Stimulated activated CD8-positive, alpha-beta memory T cell treated with anti-CD3 and anti-CD28 coated beads, Interleukin-7, amount 100 ng/mL, for 1 hour (primary cell): ENCODE measurements at regions not wholly inside any gene's neighbourhood (a gene's known extent, or its start where the extent isn't known, plus 50 kb on each side); places are given as distances from the start of the nearest gene placed in this dataset.
"Not testable (repeated sequence)": the region's sequence is repeated elsewhere in the genome, so short reads cannot be mapped to it uniquely, and the experiment has no call there.

Experiments
- DNase-seq, 2 donors: peaks; one replicate each; pipeline ENCODE4 v3.0.0-alpha.2; 2020; ENCODE audit warnings: low read depth in 2 of 2

DNA sequence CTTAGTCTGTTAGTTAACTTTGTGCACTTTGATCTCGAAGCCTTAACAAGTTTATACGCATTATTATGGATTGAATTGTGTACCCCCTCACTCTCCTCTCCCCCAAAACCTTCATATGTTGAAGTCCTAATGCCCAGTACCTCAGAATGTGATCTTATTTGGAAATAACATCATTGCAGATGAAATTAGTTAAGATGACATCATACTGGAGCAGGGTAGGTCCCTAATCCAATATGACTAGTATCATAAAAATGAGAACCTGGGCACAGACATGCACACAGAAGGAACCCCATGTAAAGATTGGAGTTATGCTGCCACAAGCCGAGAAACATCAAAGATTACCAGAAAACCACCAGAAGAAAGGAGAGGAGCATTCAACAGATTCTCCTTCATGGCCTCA lies 85.8 kb upstream of the TSC22D1 start:
- no peak for DNase-seq

DNA sequence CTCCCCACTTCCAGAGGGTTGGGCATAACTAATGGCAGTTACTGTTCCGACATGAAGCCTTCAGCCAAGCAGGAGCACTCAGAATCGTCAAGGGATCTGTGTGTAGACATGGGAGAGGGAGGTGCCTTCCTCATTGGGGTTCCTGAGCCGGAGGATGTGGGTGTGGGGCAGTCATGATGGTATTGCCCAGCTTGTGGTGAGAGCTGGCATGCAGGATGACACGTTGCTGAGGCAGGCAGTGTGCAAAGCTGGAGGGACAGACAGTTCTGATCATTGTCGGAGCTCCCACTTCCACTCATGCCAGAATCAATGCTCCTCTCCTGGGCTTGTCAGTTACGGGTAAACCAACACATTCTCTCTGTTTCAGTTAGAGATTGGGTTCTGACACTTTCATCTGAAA lies 83.9 kb upstream of the TSC22D1 start:
- DNase-seq: no peak

DNA sequence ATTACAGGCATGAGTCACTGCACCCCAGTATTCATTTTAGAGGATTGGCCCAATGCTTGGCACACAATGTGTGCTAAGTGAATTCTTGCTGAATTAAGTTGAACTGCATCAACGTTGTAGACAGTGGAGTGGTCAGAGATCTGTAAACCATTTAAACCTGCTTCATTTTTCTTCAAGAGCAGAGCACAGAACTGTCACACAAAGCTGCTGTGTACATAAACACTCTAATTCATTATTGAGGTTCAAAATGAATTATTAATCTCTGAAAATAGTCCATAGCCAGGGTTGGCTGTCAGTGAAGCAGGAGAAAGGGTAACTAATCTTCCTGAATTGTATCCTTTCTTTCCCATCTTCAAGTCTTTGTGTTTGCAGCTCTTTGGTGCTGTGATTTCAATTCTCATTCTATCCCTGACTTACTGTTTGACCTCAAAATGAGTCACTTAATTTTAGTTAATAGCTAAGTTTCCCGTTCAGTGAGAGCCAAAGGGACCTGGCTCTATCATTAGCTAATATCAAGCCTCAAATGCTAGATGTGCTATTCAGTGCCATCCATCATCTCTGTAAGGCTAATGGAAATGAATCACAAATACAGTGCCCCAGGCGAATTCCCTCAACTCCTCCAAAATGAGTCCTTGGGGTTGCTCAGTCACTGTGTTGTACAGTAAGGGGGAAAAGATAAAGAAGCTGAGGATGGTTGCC lies 77.0 kb upstream of the TSC22D1 start:
- DNase-seq: no peak

DNA sequence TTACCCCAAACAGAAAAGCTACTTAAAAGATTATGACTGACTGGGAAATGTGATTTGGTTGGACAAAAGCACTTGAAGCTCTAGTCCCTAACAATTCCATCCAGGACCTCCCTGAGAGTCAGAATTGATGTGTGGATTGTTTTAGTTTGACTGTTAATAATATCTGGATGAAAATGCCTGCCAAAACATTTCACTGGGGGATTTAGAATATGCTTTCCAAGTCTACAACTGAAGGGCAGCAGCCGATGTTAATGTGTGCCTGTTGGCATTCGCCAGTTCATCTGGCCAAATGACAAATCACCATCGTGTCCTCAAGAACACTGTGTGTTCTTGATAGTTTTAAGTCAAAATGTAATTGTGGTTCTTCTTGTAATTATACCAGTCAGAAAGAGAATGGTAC lies 76.0 kb upstream of the TSC22D1 start:
- DNase-seq: no peak

DNA sequence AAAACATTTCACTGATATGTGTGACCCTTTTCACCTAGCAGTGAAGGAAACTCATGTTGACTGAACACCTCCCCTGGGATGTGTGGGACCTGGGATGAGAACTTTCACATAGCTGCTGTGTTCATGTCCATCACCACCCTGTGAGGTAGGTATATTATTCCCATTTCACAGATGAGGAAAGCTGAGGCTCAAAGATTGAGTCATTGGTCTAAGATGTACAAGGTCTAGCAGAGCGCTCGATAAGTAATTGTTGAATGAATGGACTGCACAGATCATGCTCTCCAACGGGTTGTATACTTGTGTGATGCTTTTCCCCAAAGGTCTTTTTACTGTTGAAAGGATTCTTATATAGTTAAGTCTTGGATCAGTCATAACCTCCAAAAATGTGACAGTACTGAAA lies 75.6 kb upstream of the TSC22D1 start:
- DNase-seq: no peak

DNA sequence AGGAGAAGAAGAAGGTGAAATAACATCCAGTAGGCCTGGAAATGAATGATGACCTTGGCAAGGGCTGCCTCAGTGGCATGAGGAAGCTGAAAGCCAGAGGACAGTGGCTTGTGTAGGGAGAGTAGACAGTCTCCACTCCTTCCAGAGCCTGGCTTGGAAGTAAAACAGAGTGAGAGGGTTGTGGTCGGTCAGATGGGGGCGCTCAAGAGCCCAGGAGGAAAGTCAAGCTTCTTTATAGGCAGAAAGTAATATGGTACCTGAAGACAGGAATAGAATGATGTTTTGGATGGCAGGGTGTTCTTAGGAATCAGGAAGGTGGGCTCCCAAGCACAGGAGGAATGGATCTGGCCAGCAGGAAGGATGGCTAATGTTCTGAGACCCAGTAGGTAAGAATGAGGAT lies 75.1 kb upstream of the TSC22D1 start:
- no peak for DNase-seq

DNA sequence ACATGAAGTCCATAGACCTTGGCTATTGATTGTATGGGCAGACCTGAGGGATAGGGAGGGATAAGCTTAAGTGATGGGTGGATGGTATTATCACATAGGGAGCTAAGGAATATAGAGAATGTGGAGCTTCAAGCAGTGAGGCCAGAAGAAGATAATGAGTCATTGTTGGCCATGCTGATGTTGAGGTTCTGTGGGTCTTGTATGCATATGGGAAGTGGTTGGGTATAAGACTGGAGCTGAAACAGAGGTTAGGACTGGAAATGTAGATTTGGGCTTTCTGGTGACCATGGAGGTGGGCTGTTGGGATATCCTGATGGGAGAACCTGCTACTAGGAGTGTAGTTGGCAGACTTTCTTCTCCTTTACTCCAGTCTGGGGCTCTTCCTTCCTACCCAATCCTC lies 73.7 kb upstream of the TSC22D1 start:
- DNase-seq: no peak

DNA sequence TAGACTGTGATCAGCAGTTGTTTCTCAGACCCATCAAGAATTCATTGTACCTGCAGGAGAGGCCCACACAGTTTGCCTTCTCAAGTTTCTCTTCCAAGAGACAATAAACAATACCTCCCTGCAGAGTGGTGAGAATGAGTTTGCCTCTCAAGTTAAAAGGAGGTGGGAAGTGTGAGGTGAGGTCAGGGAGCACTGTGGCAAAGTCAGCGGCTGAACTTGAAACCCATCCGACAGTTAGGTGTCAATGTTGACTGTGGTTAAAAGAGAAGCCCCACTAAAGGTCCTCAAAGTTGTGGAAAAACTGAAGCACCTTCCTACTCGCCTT lies 72.9 kb upstream of the TSC22D1 start:
- no peak for DNase-seq

DNA sequence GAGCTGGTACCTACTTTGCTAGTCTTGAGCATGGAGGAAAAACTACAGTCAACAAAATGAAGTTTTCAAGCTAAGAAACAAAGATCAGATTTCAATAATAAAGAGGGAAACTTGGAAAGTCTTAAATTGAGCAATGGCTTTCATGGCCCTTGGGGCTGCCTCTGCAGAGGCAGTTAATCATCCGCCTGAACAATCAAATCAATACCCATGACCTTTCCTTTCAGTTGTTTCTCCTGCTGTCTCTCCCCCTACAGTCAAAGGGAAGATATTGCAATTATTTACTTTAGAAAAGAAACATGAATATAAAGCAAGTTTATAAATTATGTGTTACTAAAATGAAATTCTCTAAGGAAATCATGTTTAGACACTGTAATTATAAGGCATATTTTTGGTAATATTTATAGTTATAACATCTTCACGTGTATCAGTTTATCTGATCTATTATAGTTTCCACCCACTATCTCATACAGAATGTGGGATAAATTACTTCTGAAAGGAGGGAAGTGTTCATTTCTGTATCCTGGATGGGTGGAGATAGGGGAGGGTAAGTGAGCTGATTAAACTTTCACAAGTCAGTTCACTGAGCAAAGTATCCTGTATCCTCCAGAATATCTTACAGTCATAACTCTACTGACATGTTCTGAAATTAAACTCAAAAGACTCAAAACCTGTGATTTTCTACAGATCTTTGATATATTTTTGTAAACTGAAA lies 72.4 kb upstream of the TSC22D1 start:
- no peak for DNase-seq

DNA sequence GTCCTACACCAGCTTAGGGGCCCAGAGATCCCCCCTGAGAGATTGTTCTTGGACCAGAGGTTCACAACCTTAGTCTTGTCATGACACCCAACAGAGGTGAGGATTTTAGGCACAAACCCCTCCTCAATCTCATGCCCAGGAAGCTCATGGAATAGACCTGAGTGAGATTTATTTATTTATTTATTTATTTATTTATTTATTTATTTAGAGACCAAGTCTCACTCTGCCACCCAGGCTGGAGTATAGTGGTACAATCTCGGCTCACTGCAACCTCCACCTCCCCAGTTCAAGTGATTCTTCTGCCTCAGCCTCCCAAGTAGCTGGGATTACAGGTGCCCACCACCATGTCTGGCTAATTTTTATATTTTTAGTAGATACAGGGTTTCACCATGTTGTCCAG lies 71.4 kb upstream of the TSC22D1 start:
- DNase-seq: not testable (repeated sequence)

DNA sequence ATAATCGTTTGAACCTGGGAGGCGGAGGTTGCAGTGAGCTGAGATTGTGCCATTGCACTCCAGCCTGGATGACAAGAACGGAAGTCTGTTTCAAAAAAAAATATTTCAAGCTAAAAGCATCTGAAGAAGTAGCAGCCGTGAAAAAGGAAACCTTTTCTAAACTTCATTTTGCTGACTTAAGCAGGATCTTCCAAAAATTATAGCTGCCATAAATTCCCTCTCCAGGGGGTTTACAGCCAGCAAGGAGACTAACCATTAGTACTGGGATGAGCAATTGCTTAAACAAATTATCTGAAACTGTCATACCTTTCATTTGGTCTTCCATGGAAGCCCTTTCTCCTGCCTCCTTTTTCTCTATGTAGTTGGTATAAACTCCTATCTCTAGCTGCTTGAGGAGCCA lies 69.9 kb upstream of the TSC22D1 start:
- DNase-seq: no peak

DNA sequence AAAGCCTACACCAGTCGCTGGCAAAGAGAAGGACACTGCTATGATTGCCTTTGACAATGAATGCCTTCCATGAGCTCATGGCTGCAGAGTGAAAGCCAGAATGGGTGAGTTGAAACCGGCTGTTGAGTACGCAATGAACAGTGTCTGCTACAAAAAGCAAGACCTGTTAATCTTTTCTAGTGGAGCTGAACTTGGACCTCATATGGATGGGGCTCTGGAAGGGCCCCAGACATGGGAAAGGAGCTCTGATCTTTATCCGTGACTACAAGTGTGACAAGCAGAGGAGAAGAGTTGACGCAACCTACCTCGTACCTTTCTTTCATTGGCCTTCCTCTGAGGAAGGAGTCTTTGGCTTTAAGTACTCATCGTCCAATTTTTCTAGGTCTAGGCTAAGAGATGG lies 67.1 kb upstream of the TSC22D1 start:
- DNase-seq: no peak

DNA sequence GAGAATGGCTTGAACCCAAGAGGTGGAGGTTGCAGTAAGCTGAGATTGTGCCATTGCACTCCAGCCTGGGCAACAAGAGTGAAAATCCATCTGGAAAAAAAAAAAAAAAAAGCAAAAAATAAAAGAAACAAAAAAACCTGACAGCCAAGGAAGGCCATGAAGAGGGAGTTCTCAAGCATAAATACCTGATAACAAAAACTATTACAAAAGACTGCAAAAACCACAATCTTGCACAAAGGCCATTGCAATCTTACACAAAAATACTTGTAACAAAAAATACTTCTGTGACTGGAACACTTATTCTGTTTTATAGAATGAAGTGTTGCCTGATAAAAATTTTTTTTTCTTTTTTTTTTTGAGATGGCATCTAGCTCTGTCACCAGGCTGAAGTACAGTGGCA lies 61.5 kb upstream of the TSC22D1 start:
- no peak for DNase-seq

DNA sequence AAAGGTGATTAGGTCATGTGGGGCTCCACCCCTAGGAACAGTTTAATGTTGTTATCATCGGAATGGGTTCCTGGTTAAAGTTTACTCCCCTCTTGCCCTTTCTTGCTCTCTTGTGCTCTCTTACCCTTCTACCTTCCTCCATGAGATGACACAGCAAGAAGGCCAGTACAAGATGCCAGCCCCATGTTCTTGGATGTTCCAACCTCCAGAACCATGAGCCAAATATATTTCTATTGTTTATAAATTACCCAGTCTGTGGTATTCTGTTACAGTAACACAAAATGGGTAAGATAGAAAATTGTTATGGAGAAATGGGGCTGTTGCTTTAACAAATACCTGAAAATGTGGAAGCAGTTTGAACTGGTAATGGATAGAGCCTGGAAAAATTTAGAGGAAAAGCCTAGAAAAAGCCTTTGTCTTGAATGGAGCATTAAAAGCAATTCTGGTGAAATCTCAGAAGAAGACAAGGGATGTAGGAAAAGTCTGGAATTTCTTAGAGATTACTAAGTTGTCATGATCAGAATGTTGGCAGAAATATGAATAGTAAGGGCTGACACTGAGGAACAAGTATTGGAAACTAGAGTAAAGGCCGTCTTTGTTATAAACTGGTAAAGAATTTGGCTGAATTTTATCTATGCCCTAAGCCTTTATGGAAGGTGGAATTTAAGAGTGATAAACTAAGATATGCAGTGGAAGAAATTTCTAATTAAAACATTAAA lies 53.5 kb upstream of the TSC22D1 start:
- no peak for DNase-seq

DNA sequence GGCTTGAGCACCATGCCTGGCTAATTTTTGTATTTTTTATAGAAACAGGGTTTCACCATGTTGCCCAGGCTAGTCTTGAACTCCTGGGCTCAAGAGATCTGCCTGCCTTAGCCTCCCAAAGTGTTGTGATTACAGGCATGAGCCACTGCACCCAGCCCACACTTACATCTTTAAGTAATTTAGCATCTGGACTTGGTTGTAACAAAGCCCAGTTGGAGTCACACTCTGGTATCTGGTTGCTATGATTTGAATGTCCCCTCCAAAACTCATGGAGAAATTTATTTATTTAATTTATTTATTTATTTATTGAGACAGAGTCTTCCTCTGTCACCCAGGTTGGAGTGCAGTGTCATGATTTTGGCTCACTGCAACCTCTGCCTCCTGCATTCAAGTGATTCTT lies 52.7 kb upstream of the TSC22D1 start:
- DNase-seq: not testable (repeated sequence)

DNA sequence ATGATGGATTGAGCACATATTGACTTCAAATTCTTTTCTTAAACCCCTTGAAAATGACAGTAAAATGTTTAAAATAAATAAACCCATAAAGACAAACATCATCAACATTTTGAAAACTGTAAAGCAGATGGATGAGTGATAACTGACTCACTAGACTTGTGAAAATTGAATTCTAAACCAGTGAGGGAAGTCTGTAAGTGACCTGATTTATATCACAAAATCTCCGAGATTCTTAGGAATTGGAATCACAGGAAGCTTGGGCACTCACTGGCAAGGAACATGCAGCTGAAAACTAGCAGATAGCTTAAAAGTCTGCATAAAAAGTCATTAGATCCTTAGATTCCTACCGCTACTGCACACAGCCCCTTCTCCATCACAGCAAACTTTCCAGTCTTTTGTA lies 51.3 kb upstream of the TSC22D1 start:
- no peak for DNase-seq

DNA sequence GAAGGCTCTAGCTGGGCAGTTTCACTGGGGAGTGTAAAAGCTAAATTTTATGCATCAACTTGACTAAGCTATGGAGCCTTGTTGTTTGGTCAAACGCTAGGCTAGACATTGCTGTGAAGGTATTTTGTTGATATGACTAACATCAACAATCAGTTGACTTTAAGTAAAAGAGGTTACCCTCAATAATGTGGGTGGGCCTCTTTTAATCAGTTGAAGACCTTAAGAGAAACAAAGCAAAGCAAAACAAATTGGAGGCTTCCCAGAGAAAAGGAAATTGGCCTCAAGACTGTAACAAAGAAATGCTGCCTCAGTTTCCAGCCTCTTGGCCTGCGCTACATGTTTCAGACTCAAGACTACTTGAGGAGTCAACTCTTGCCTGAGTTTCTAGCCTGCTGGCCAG lies 50.0 kb upstream of the TSC22D1 start:
- DNase-seq: no peak
